ENCODE measurements at regions not wholly inside any gene's neighbourhood (a gene's known extent, or its start where the extent isn't known, plus 50 kb on each side); places are given as distances from the start of the nearest gene placed in this dataset.

- Mint-ChIP-seq H3K27me3 (ENCODE audit: unreplicated experiment) (peaks cover 19% of the 10 kb centered on the region), H3K4me1 (ENCODE audit: unreplicated experiment) (peaks cover 1% of the 10 kb centered on the region)
Measured at GRCh38 chr9:108724122-108724521, 131.7 kb downstream of the ACTL7B start.

GRCh38 chr9:108722396-108722795, 133.4 kb downstream of the ACTL7B start:
- no peak for DNase-seq (ENCODE audit: extremely low spot score, unreplicated experiment)
- Mint-ChIP-seq H3K36me3 (ENCODE audit: unreplicated experiment) (no peaks in the 10 kb centered on the region), H3K4me1 (ENCODE audit: unreplicated experiment) (peaks cover 1% of the 10 kb centered on the region), H3K27me3 (ENCODE audit: unreplicated experiment) (peaks cover 34% of the 10 kb centered on the region), H3K27ac (ENCODE audit: unreplicated experiment) (no peak overlapping the region), H3K9me3 (ENCODE audit: unreplicated experiment) (peaks cover 7% of the 10 kb centered on the region), H3K4me3 (ENCODE audit: unreplicated experiment) (no peak overlapping the region)
- no peak for TF ChIP-seq CTCF (IDR thresholded peaks at IDR 0.05)

More at GRCh38 chr9:108724122-108724521, 131.7 kb downstream of the ACTL7B start:
- no peak for DNase-seq (ENCODE audit: extremely low spot score, unreplicated experiment)
- no peaks in the 10 kb centered on the region for H3K9me3 Mint-ChIP-seq (ENCODE audit: unreplicated experiment)
- no peak for TF ChIP-seq CTCF (IDR thresholded peaks at IDR 0.05)
- H3K4me3 Mint-ChIP-seq (ENCODE audit: unreplicated experiment) = no peak overlapping the region
- H3K36me3 Mint-ChIP-seq (ENCODE audit: unreplicated experiment) = no peaks in the 10 kb centered on the region
- no peak overlapping the region for H3K27ac Mint-ChIP-seq (ENCODE audit: unreplicated experiment)

GRCh38 chr9:108720191-108720642, 135.6 kb downstream of the ACTL7B start:
- H3K4me1 Mint-ChIP-seq (ENCODE audit: unreplicated experiment) = peaks cover 1% of the 10 kb centered on the region
- no peak overlapping the region for H3K27ac Mint-ChIP-seq (ENCODE audit: unreplicated experiment)
- DNase-seq (ENCODE audit: extremely low spot score, unreplicated experiment) = no peak
- H3K9me3 Mint-ChIP-seq (ENCODE audit: unreplicated experiment) = peaks cover 10% of the 10 kb centered on the region
- H3K4me3 Mint-ChIP-seq (ENCODE audit: unreplicated experiment) = no peak overlapping the region
- peaks cover 44% of the 10 kb centered on the region for H3K27me3 Mint-ChIP-seq (ENCODE audit: unreplicated experiment)
- no peak for TF ChIP-seq CTCF (IDR thresholded peaks at IDR 0.05)
- H3K36me3 Mint-ChIP-seq (ENCODE audit: unreplicated experiment) = no peaks in the 10 kb centered on the region

- Mint-ChIP-seq H3K27me3 (ENCODE audit: unreplicated experiment) (peaks cover 50% of the 10 kb centered on the region), H3K4me1 (ENCODE audit: unreplicated experiment) (no peaks in the 10 kb centered on the region), H3K36me3 (ENCODE audit: unreplicated experiment) (no peaks in the 10 kb centered on the region), H3K9me3 (ENCODE audit: unreplicated experiment) (peaks cover 3% of the 10 kb centered on the region), H3K27ac (ENCODE audit: unreplicated experiment) (no peak overlapping the region), H3K4me3 (ENCODE audit: unreplicated experiment) (no peak overlapping the region)
- no peak for DNase-seq (ENCODE audit: extremely low spot score, unreplicated experiment)
- TF ChIP-seq CTCF (IDR thresholded peaks at IDR 0.05) = no peak
Measured at GRCh38 chr9:108710424-108710823, 145.4 kb downstream of the ACTL7B start.

GRCh38 chr9:108709997-108710396, 145.8 kb downstream of the ACTL7B start:
- H3K36me3 Mint-ChIP-seq (ENCODE audit: unreplicated experiment) = no peaks in the 10 kb centered on the region
- peaks cover 47% of the 10 kb centered on the region for H3K27me3 Mint-ChIP-seq (ENCODE audit: unreplicated experiment)
- no peak overlapping the region for H3K4me3 Mint-ChIP-seq (ENCODE audit: unreplicated experiment)
- H3K9me3 Mint-ChIP-seq (ENCODE audit: unreplicated experiment) = peaks cover 6% of the 10 kb centered on the region
- H3K27ac Mint-ChIP-seq (ENCODE audit: unreplicated experiment) = no peak overlapping the region
- DNase-seq (ENCODE audit: extremely low spot score, unreplicated experiment) = no peak
- no peaks in the 10 kb centered on the region for H3K4me1 Mint-ChIP-seq (ENCODE audit: unreplicated experiment)
- no peak for TF ChIP-seq CTCF (IDR thresholded peaks at IDR 0.05)

Measured in osteocyte (in vitro differentiated cells).